Hepatocyte (in vitro differentiated cells): ENCODE measurements at regions not wholly inside any gene's neighbourhood (a gene's known extent, or its start where the extent isn't known, plus 50 kb on each side); places are given as distances from the start of the nearest gene placed in this dataset.

Experiments used
- DNase-seq: peaks from one replicate; pipeline ENCODE4 v3.0.0-alpha.2; 2016; ENCODE audit warnings: low spot score
- H2AFZ ChIP-seq: fragments of 200-600 bp; sonication (generic); 2 replicates; pipeline ENCODE4 v1.6.0; 2016; ENCODE audit warnings: antibody characterized with exemption, mild to moderate bottlenecking
- H3K27ac ChIP-seq: fragments of 200-600 bp; sonication (generic); 2 replicates; pipeline ENCODE4 v1.5.1; 2016; ENCODE audit warnings: mild to moderate bottlenecking
- H3K27me3 ChIP-seq: fragments of 200-600 bp; sonication (generic); 2 replicates; pipeline ENCODE4 v1.6.1; 2016
- H3K36me3 ChIP-seq: fragments of 200-600 bp; sonication (generic); replicated peaks from 2 replicates; pipeline ENCODE4 v1.5.1; 2016; ENCODE audit warnings: low read depth; ENCODE audit not compliant: insufficient read depth
- H3K4me1 ChIP-seq: fragments of 200-600 bp; sonication (generic); 2 replicates; pipeline ENCODE4 v1.5.1; 2016; ENCODE audit warnings: mild to moderate bottlenecking, moderate library complexity; ENCODE audit not compliant: insufficient read depth
- H3K4me2 ChIP-seq: fragments of 200-600 bp; sonication (generic); 2 replicates; pipeline ENCODE4 v1.6.0; 2016
- H3K4me3 ChIP-seq: fragments of 200-600 bp; sonication (generic); 2 replicates; pipeline ENCODE4 v1.5.1; 2016; ENCODE audit warnings: mild to moderate bottlenecking
- H3K79me2 ChIP-seq: fragments of 200-600 bp; sonication (generic); 2 replicates; pipeline ENCODE4 v1.6.0; 2017; ENCODE audit warnings: mild to moderate bottlenecking
- H3K9me2 ChIP-seq: fragments of 200-600 bp; sonication (generic); replicated peaks from 2 replicates; pipeline ENCODE4 v1.6.0; 2017; ENCODE audit warnings: mild to moderate bottlenecking; ENCODE audit not compliant: insufficient read depth
- H3K9me3 ChIP-seq: fragments of 200-600 bp; sonication (generic); 2 replicates; pipeline ENCODE4 v1.5.1; 2016; ENCODE audit warnings: low read depth, mild to moderate bottlenecking
- H4K20me1 ChIP-seq: fragments of 200-600 bp; sonication (generic); 2 replicates; pipeline ENCODE4 v1.6.0; 2016; ENCODE audit warnings: mild to moderate bottlenecking; ENCODE audit not compliant: insufficient read depth, poor library complexity, severe bottlenecking
- CTCF ChIP-seq: fragments of 200-600 bp; sonication (generic); IDR thresholded peaks from 2 replicates; pipeline ENCODE4 v1.5.1; 2016; ENCODE audit warnings: antibody characterized with exemption, mild to moderate bottlenecking; ENCODE audit not compliant: poor library complexity
- EZH2 ChIP-seq: fragments of 200-600 bp; sonication (generic); IDR thresholded peaks from 2 replicates; pipeline ENCODE4 v1.6.1; 2016; ENCODE audit warnings: antibody characterized with exemption, mild to moderate bottlenecking, borderline replicate concordance
- EZH2phosphoT487 ChIP-seq: fragments of 200-600 bp; sonication (generic); IDR thresholded peaks from one replicate; pipeline ENCODE4 v1.6.1; 2018; ENCODE audit warnings: antibody characterized with exemption, mild to moderate bottlenecking, low read depth, moderate library complexity; ENCODE audit not compliant: unreplicated experiment, severe bottlenecking
- WGBS: methylation state at CpG from one replicate; pipeline ENCODE4 v1.1.6; 2016; ENCODE audit warnings: low lambda C conversion rate; ENCODE audit errors: missing lambda C conversion rate; 5-methylcytosine and 5-hydroxymethylcytosine counted together

GRCh38 chr17:12575641-12576040 is 90.0 kb upstream of the MYOCD start:
- Histone ChIP-seq H2AFZ (no peak overlapping the region), H3K4me2 (no peak overlapping the region), H4K20me1 (no peaks in the 10 kb centered on the region), H3K27me3 (no peaks in the 10 kb centered on the region), H3K4me3 (no peak overlapping the region), H3K36me3 (no peaks in the 10 kb centered on the region), H3K27ac (no peak overlapping the region), H3K9me2 (no peaks in the 10 kb centered on the region), H3K9me3 (no peaks in the 10 kb centered on the region), H3K79me2 (no peaks in the 10 kb centered on the region), H3K4me1 (no peaks in the 10 kb centered on the region)
- TF ChIP-seq EZH2 (no peak), EZH2phosphoT487 (no peak), CTCF (no peak)
- no peak for DNase-seq

- Histone ChIP-seq H3K27me3 (no peaks in the 10 kb centered on the region), H4K20me1 (no peaks in the 10 kb centered on the region), H2AFZ (no peak overlapping the region), H3K4me3 (no peak overlapping the region), H3K9me2 (no peaks in the 10 kb centered on the region), H3K4me1 (no peaks in the 10 kb centered on the region), H3K9me3 (no peaks in the 10 kb centered on the region), H3K36me3 (no peaks in the 10 kb centered on the region), H3K27ac (no peak overlapping the region), H3K79me2 (no peaks in the 10 kb centered on the region), H3K4me2 (no peak overlapping the region)
- no peak for DNase-seq
- TF ChIP-seq CTCF = no peak
- TF ChIP-seq EZH2phosphoT487 = no peak
- TF ChIP-seq EZH2 = no peak
- WGBS = 64% methylated on average over 5 of the region's 5 CpGs
Observed at GRCh38 chr17:12579288-12579687, 86.4 kb upstream of the MYOCD start.

GRCh38 chr17:12580640-12581039 is 85.0 kb upstream of the MYOCD start:
- Histone ChIP-seq H3K4me1 (no peaks in the 10 kb centered on the region), H3K27ac (no peak overlapping the region), H3K36me3 (no peaks in the 10 kb centered on the region), H4K20me1 (no peaks in the 10 kb centered on the region), H3K9me2 (no peaks in the 10 kb centered on the region), H3K9me3 (no peaks in the 10 kb centered on the region), H3K79me2 (no peaks in the 10 kb centered on the region), H3K4me3 (no peak overlapping the region), H3K4me2 (no peak overlapping the region), H2AFZ (no peak overlapping the region), H3K27me3 (no peaks in the 10 kb centered on the region)
- 37% methylated on average over 6 of the region's 6 CpGs for WGBS
- no peak for TF ChIP-seq EZH2phosphoT487
- no peak for TF ChIP-seq EZH2
- no peak for TF ChIP-seq CTCF
- DNase-seq = no peak

- WGBS = 71% methylated on average over 7 of the region's 7 CpGs
- H3K9me2 ChIP-seq = no peaks in the 10 kb centered on the region
- H3K79me2 ChIP-seq = no peaks in the 10 kb centered on the region
- no peak overlapping the region for H3K4me3 ChIP-seq
- H3K9me3 ChIP-seq = no peaks in the 10 kb centered on the region
- no peak for DNase-seq
- no peak overlapping the region for H3K4me2 ChIP-seq
- no peak overlapping the region for H2AFZ ChIP-seq
- no peaks in the 10 kb centered on the region for H3K36me3 ChIP-seq
- TF ChIP-seq CTCF (no peak), EZH2phosphoT487 (no peak), EZH2 (no peak)
- H3K27me3 ChIP-seq = no peaks in the 10 kb centered on the region
- no peak overlapping the region for H3K27ac ChIP-seq
- H4K20me1 ChIP-seq = no peaks in the 10 kb centered on the region
- no peaks in the 10 kb centered on the region for H3K4me1 ChIP-seq
Observed at GRCh38 chr17:12584727-12585126, 81.0 kb upstream of the MYOCD start.
